ENCODE measurements at regions not wholly inside any gene's neighbourhood (a gene's known extent, or its start where the extent isn't known, plus 50 kb on each side); places are given as distances from the start of the nearest gene placed in this dataset.
A peak's percentile ranks its signal among the peaks of the same experiment; 100 is the strongest.

GRCh38 chr12:25806271-25806670 is 152.2 kb upstream of the RASSF8 start:
- no peak for TF ChIP-seq CTCF (IDR thresholded peaks at IDR 0.05; ENCODE audit: low read length, missing control alignments)
- no peak overlapping the region for H3K4me3 ChIP-seq (replicated peaks; ENCODE audit: low read depth, low read length)
- DNase-seq (ENCODE audit: low read depth), result peak; percentile 58

GRCh38 chr12:25808604-25809003 is 149.9 kb upstream of the RASSF8 start:
- no peak overlapping the region for H3K4me3 ChIP-seq (replicated peaks; ENCODE audit: low read depth, low read length)
- DNase-seq (ENCODE audit: low read depth), result no peak
- no peak for TF ChIP-seq CTCF (IDR thresholded peaks at IDR 0.05; ENCODE audit: low read length, missing control alignments)

- no peak overlapping the region for H3K4me3 ChIP-seq (replicated peaks; ENCODE audit: low read depth, low read length)
- TF ChIP-seq CTCF (IDR thresholded peaks at IDR 0.05; ENCODE audit: low read length, missing control alignments), result no peak
Observed at GRCh38 chr12:25810683-25811082, 147.8 kb upstream of the RASSF8 start.

GRCh38 chr12:25811656-25812126 is 146.8 kb upstream of the RASSF8 start:
- no peak for TF ChIP-seq CTCF (IDR thresholded peaks at IDR 0.05; ENCODE audit: low read length, missing control alignments)
- no peak overlapping the region for H3K4me3 ChIP-seq (replicated peaks; ENCODE audit: low read depth, low read length)
- DNase-seq (ENCODE audit: low read depth), result peak; percentile 30

More at GRCh38 chr12:25810683-25811082, 147.8 kb upstream of the RASSF8 start:
- DNase-seq (ENCODE audit: low read depth), result no peak

GRCh38 chr12:25812295-25812694 is 146.2 kb upstream of the RASSF8 start:
- H3K4me3 ChIP-seq (replicated peaks; ENCODE audit: low read depth, low read length), result no peak overlapping the region
- no peak for DNase-seq (ENCODE audit: low read depth)
- no peak for TF ChIP-seq CTCF (IDR thresholded peaks at IDR 0.05; ENCODE audit: low read length, missing control alignments)

- no peak for DNase-seq (ENCODE audit: low read depth)
- no peak overlapping the region for H3K4me3 ChIP-seq (replicated peaks; ENCODE audit: low read depth, low read length)
- no peak for TF ChIP-seq CTCF (IDR thresholded peaks at IDR 0.05; ENCODE audit: low read length, missing control alignments)
Observed at GRCh38 chr12:25813843-25814242, 144.6 kb upstream of the RASSF8 start.

GRCh38 chr12:25816637-25817036 is 141.8 kb upstream of the RASSF8 start:
- H3K4me3 ChIP-seq (replicated peaks; ENCODE audit: low read depth, low read length), result no peak overlapping the region
- DNase-seq (ENCODE audit: low read depth), result peak; percentile 36
- TF ChIP-seq CTCF (IDR thresholded peaks at IDR 0.05; ENCODE audit: low read length, missing control alignments), result no peak

Data from fibroblast of pulmonary artery (primary cell).